Natural killer cell (primary cell): ENCODE measurements at regions not wholly inside any gene's neighbourhood (a gene's known extent, or its start where the extent isn't known, plus 50 kb on each side); places are given as distances from the start of the nearest gene placed in this dataset.

Source experiments
- ATAC-seq, 3 donors: fragments of 150-1000 bp in 2 of 3; fragments of 200-7000 bp in 1 of 3; cut with Tn5 transposase; 1 replicate in 1 of 3; 2 replicates in 2 of 3; pipeline ENCODE4 v1.10.0; 2021; ENCODE audit warnings: mild to moderate bottlenecking in 2 of 3, moderate library complexity in 2 of 3
- DNase-seq, 2 donors: peaks; one replicate each; pipeline versions ENCODE4 v3.0.0 to v3.0.0-alpha.2; 2013 to 2021; ENCODE audit warnings: mixed read lengths in 1 of 2
- H3K27ac ChIP-seq: one replicate; pipeline ENCODE4 v1.5.1; 2013; ENCODE audit warnings: mild to moderate bottlenecking, low read length
- H3K27me3 ChIP-seq: one replicate; pipeline ENCODE4 v1.6.1; 2013; ENCODE audit warnings: low read length; ENCODE audit not compliant: control insufficient read depth, insufficient read depth
- H3K36me3 ChIP-seq: one replicate; pipeline ENCODE4 v1.6.1; 2013; ENCODE audit warnings: low read length; ENCODE audit not compliant: control insufficient read depth, insufficient read depth
- H3K4me1 ChIP-seq: one replicate; pipeline ENCODE4 v1.6.1; 2013; ENCODE audit warnings: low read length; ENCODE audit not compliant: control insufficient read depth, insufficient read depth
- H3K4me3 ChIP-seq: one replicate; pipeline ENCODE4 v1.5.1; 2013; ENCODE audit warnings: low read length
- H3K9me3 ChIP-seq: one replicate; pipeline ENCODE4 v1.6.1; 2013; ENCODE audit warnings: low read length; ENCODE audit not compliant: control insufficient read depth, insufficient read depth
- H3K27ac Mint-ChIP-seq, 2 donors: one replicate each; pipeline ENCODE4 v1.8.0; 2022; ENCODE audit warnings: mild to moderate bottlenecking in 2 of 2, mixed read lengths in 2 of 2, moderate library complexity in 1 of 2
- H3K27me3 Mint-ChIP-seq, 2 donors: one replicate each; pipeline ENCODE4 v1.8.0; 2022; ENCODE audit warnings: low read depth in 2 of 2, mixed read lengths in 2 of 2
- H3K36me3 Mint-ChIP-seq: one replicate; pipeline ENCODE4 v1.8.0; 2022; ENCODE audit warnings: mixed read lengths
- H3K4me1 Mint-ChIP-seq, 2 donors: one replicate each; pipeline ENCODE4 v1.8.0; 2022; ENCODE audit warnings: mixed read lengths in 2 of 2
- H3K4me3 Mint-ChIP-seq: one replicate; pipeline ENCODE4 v1.8.0; 2022; ENCODE audit warnings: mild to moderate bottlenecking, moderate library complexity, mixed read lengths
- H3K9me3 Mint-ChIP-seq, 2 donors: one replicate each; pipeline ENCODE4 v1.8.0; 2022; ENCODE audit warnings: mixed read lengths in 2 of 2
- CTCF ChIP-seq: fragments of 200-600 bp; IDR thresholded peaks from one replicate; pipeline ENCODE4 v1.8.0; 2022; ENCODE audit warnings: antibody characterized with exemption
- WGBS: methylation state at CpG from one replicate; pipeline ENCODE4 v1.1.7; 2013; ENCODE audit warnings: missing lambda C conversion rate; ENCODE audit not compliant: insufficient coverage; 5-methylcytosine and 5-hydroxymethylcytosine counted together
- intact Hi-C: fragments of 100-400 bp; cut with micrococcal nuclease; formaldehyde crosslinking; loops from one replicate; pipeline ENCODE4 v1.14.2; 2022

- Mint-ChIP-seq H3K27ac (no peak overlapping the region), H3K9me3 (no peaks in the 10 kb centered on the region), H3K36me3 (no peaks in the 10 kb centered on the region), H3K4me3 (no peak overlapping the region), H3K27me3 (peaks cover 3 to 8% of the 10 kb centered on the region in 2 donors), H3K4me1 (no peaks in the 10 kb centered on the region)
- no peak overlapping the region for H3K4me3 ChIP-seq
- H3K27me3 ChIP-seq, result no peaks in the 10 kb centered on the region
- no peaks in the 10 kb centered on the region for H3K36me3 ChIP-seq
- no peaks in the 10 kb centered on the region for H3K9me3 ChIP-seq
- H3K27ac ChIP-seq, result no peak overlapping the region
- WGBS, result 77% methylated on average over 1 of the region's 1 CpG
- intact Hi-C loops, result no loop called here
- no peak for DNase-seq
- no peak for TF ChIP-seq CTCF
- ATAC-seq, result no peak
- no peaks in the 10 kb centered on the region for H3K4me1 ChIP-seq
Observed at GRCh38 chr14:30444451-30444850, 114.5 kb upstream of the G2E3 start.

GRCh38 chr14:30445011-30445793, 113.8 kb upstream of the G2E3 start:
- Mint-ChIP-seq H3K9me3 (no peaks in the 10 kb centered on the region), H3K27ac (no peak overlapping the region), H3K27me3 (peaks cover 3 to 8% of the 10 kb centered on the region in 2 donors), H3K36me3 (no peaks in the 10 kb centered on the region), H3K4me3 (no peak overlapping the region), H3K4me1 (no peaks in the 10 kb centered on the region)
- no peak for TF ChIP-seq CTCF
- Histone ChIP-seq H3K4me3 (no peak overlapping the region), H3K36me3 (no peaks in the 10 kb centered on the region), H3K9me3 (no peaks in the 10 kb centered on the region), H3K4me1 (no peaks in the 10 kb centered on the region), H3K27ac (no peak overlapping the region), H3K27me3 (no peaks in the 10 kb centered on the region)
- no peak for DNase-seq
- 85% methylated on average over 6 of the region's 6 CpGs for whole genome bisulfite sequencing
- ATAC-seq, result no peak
- intact Hi-C loops, result no loop called here

GRCh38 chr14:30445852-30446251, 113.1 kb upstream of the G2E3 start:
- no peaks in the 10 kb centered on the region for H3K9me3 Mint-ChIP-seq
- no peaks in the 10 kb centered on the region for H3K4me1 ChIP-seq
- H3K27me3 Mint-ChIP-seq, result peaks cover 0 to 4% of the 10 kb centered on the region in 2 donors
- WGBS, result 85% methylated on average over 6 of the region's 6 CpGs
- no peaks in the 10 kb centered on the region for H3K9me3 ChIP-seq
- ATAC-seq (no peak), DNase-seq (no peak)
- no peak overlapping the region for H3K27ac Mint-ChIP-seq
- intact Hi-C loops, result no loop called here
- no peaks in the 10 kb centered on the region for H3K4me1 Mint-ChIP-seq
- H3K4me3 Mint-ChIP-seq, result no peak overlapping the region
- no peaks in the 10 kb centered on the region for H3K36me3 ChIP-seq
- H3K4me3 ChIP-seq, result no peak overlapping the region
- TF ChIP-seq CTCF, result no peak
- no peaks in the 10 kb centered on the region for H3K27me3 ChIP-seq
- H3K36me3 Mint-ChIP-seq, result no peaks in the 10 kb centered on the region
- H3K27ac ChIP-seq, result no peak overlapping the region
